PFSK-1 (cell line): ENCODE measurements at regions not wholly inside any gene's neighbourhood (a gene's known extent, or its start where the extent isn't known, plus 50 kb on each side); places are given as distances from the start of the nearest gene placed in this dataset.

ENCODE experiments used
- POLR2AphosphoS5 ChIP-seq: IDR thresholded peaks from 2 replicates; pipeline ENCODE4 v1.6.1; 2012; ENCODE audit warnings: low read depth, mild to moderate bottlenecking, control low read depth, low read length, moderate library complexity
- REST ChIP-seq, 2 experiments: IDR thresholded peaks; 2 replicates each; pipeline versions ENCODE4 v1.6.1 to v1.8.0; 2011 to 2012; ENCODE audit warnings: low read depth in 2 of 2, low read length in 2 of 2, control low read depth in 1 of 2, inconsistent platforms in 1 of 2, mild to moderate bottlenecking in 1 of 2, moderate library complexity in 1 of 2; ENCODE audit not compliant: insufficient read depth in 1 of 2

- TF ChIP-seq POLR2AphosphoS5 (no peak), REST (IDR thresholded peaks at IDR 0.05; ENCODE audit: insufficient read depth in 1 of 2, low read depth in 2 of 2, low read length in 2 of 2) (no peak)
These were observed 803.3 kb upstream of the FAM98A start for GRCh38 chr2:34402376-34402775.
